ENCODE measurements at regions not wholly inside any gene's neighbourhood (a gene's known extent, or its start where the extent isn't known, plus 50 kb on each side); places are given as distances from the start of the nearest gene placed in this dataset.

- H3K4me2 ChIP-seq (replicated peaks; ENCODE audit: low read depth, low read length, poor library complexity, severe bottlenecking): no peak overlapping the region
- H3K79me2 ChIP-seq (ENCODE audit: control insufficient read depth, insufficient read depth, low read length): no peaks in the 10 kb centered on the region
- H3K4me1 ChIP-seq (ENCODE audit: control insufficient read depth in 2 of 2, insufficient read depth in 2 of 2, low read length in 2 of 2): no peaks in the 10 kb centered on the region
- H3K27me3 Mint-ChIP-seq: no peaks in the 10 kb centered on the region
- no peak overlapping the region for H3K4me3 ChIP-seq (ENCODE audit: control extremely low read depth in 1 of 5, extremely low read depth in 1 of 5, insufficient read depth in 1 of 5, low read depth in 2 of 5, low read length in 4 of 5)
- peaks cover 0 to 2% (median 0%) of the 10 kb centered on the region in 3 donors for H3K9me3 ChIP-seq (ENCODE audit: control extremely low read depth in 1 of 3, control insufficient read depth in 2 of 3, insufficient read depth in 1 of 3, low read length in 2 of 3)
- no peak overlapping the region for H3K27ac Mint-ChIP-seq
- POLR2A ChIA-PET: no interaction called here
- no peak overlapping the region for H3K9ac ChIP-seq (ENCODE audit: low read length)
- TF ChIP-seq, protein P1, sequence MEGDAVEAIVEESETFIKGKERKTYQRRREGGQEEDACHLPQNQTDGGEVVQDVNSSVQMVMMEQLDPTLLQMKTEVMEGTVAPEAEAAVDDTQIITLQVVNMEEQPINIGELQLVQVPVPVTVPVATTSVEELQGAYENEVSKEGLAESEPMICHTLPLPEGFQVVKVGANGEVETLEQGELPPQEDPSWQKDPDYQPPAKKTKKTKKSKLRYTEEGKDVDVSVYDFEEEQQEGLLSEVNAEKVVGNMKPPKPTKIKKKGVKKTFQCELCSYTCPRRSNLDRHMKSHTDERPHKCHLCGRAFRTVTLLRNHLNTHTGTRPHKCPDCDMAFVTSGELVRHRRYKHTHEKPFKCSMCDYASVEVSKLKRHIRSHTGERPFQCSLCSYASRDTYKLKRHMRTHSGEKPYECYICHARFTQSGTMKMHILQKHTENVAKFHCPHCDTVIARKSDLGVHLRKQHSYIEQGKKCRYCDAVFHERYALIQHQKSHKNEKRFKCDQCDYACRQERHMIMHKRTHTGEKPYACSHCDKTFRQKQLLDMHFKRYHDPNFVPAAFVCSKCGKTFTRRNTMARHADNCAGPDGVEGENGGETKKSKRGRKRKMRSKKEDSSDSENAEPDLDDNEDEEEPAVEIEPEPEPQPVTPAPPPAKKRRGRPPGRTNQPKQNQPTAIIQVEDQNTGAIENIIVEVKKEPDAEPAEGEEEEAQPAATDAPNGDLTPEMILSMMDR (IDR thresholded peaks at IDR 0.05): no peak
- TF ChIP-seq EZH2 (IDR thresholded peaks at IDR 0.05; ENCODE audit: borderline replicate concordance, insufficient read depth, low read depth, low read length, poor library complexity, severe bottlenecking): no peak
- no peak for DNase-seq
- no peaks in the 10 kb centered on the region for H3K4me1 Mint-ChIP-seq
- no peaks in the 10 kb centered on the region for H4K20me1 ChIP-seq (ENCODE audit: control insufficient read depth, insufficient read depth, low read length, poor library complexity, severe bottlenecking)
- CTCF ChIA-PET: no interaction called here
- no CpG with 5 or more reads among the region's 2 CpGs for WGBS (ENCODE audit: insufficient coverage)
- H3K27ac ChIP-seq (ENCODE audit: low read length in 2 of 2): no peak overlapping the region
- H3K27me3 ChIP-seq (replicated peaks in 1 of 4; ENCODE audit: control extremely low read depth in 1 of 4, control insufficient read depth in 3 of 4, insufficient read depth in 4 of 4, low read length in 3 of 4): no peaks in the 10 kb centered on the region
- no peak for ATAC-seq (ENCODE audit: low read depth)
- intact Hi-C loops (cut with micrococcal nuclease): no loop called here
- peaks cover 14% of the 10 kb centered on the region for H3K9me3 Mint-ChIP-seq (ENCODE audit: insufficient read depth)
- H3K36me3 ChIP-seq (replicated peaks in 1 of 2; ENCODE audit: control extremely low read depth in 1 of 2, control insufficient read depth in 1 of 2, extremely low read depth in 1 of 2, insufficient read depth in 2 of 2, low read length in 1 of 2): no peaks in the 10 kb centered on the region
- H2AFZ ChIP-seq (ENCODE audit: insufficient read depth, low read depth, low read length, poor library complexity, severe bottlenecking): no peak overlapping the region
- H3K4me3 Mint-ChIP-seq: no peak overlapping the region
Observed at GRCh38 chr3:166519443-166519842, 682.2 kb upstream of the BCHE start.

GRCh38 chr3:166518040-166518439, 680.8 kb upstream of the BCHE start:
- Mint-ChIP-seq H3K9me3 (ENCODE audit: insufficient read depth) (peaks cover 15% of the 10 kb centered on the region), H3K4me1 (no peaks in the 10 kb centered on the region), H3K4me3 (no peak overlapping the region), H3K27me3 (no peaks in the 10 kb centered on the region), H3K27ac (no peak overlapping the region)
- no peak overlapping the region for H3K9ac ChIP-seq (ENCODE audit: low read length)
- no peaks in the 10 kb centered on the region for H3K4me1 ChIP-seq (ENCODE audit: control insufficient read depth in 2 of 2, insufficient read depth in 2 of 2, low read length in 2 of 2)
- no peak overlapping the region for H3K4me2 ChIP-seq (replicated peaks; ENCODE audit: low read depth, low read length, poor library complexity, severe bottlenecking)
- intact Hi-C loops (cut with micrococcal nuclease): no loop called here
- no peak for DNase-seq
- H2AFZ ChIP-seq (ENCODE audit: insufficient read depth, low read depth, low read length, poor library complexity, severe bottlenecking): no peak overlapping the region
- ATAC-seq (ENCODE audit: low read depth): no peak
- TF ChIP-seq EZH2 (IDR thresholded peaks at IDR 0.05; ENCODE audit: borderline replicate concordance, insufficient read depth, low read depth, low read length, poor library complexity, severe bottlenecking): no peak
- TF ChIP-seq, protein P1 (IDR thresholded peaks at IDR 0.05): no peak
- POLR2A ChIA-PET: no interaction called here
- no peaks in the 10 kb centered on the region for H3K27me3 ChIP-seq (replicated peaks in 1 of 4; ENCODE audit: control extremely low read depth in 1 of 4, control insufficient read depth in 3 of 4, insufficient read depth in 4 of 4, low read length in 3 of 4)
- no peaks in the 10 kb centered on the region for H4K20me1 ChIP-seq (ENCODE audit: control insufficient read depth, insufficient read depth, low read length, poor library complexity, severe bottlenecking)
- no peak overlapping the region for H3K27ac ChIP-seq (ENCODE audit: low read length in 2 of 2)
- H3K36me3 ChIP-seq (replicated peaks in 1 of 2; ENCODE audit: control extremely low read depth in 1 of 2, control insufficient read depth in 1 of 2, extremely low read depth in 1 of 2, insufficient read depth in 2 of 2, low read length in 1 of 2): no peaks in the 10 kb centered on the region
- H3K79me2 ChIP-seq (ENCODE audit: control insufficient read depth, insufficient read depth, low read length): no peaks in the 10 kb centered on the region
- no CpG with 5 or more reads among the region's 2 CpGs for WGBS (ENCODE audit: insufficient coverage)
- H3K9me3 ChIP-seq (ENCODE audit: control extremely low read depth in 1 of 3, control insufficient read depth in 2 of 3, insufficient read depth in 1 of 3, low read length in 2 of 3): peaks cover 0 to 2% (median 0%) of the 10 kb centered on the region in 3 donors
- CTCF ChIA-PET: no interaction called here
- no peak overlapping the region for H3K4me3 ChIP-seq (ENCODE audit: control extremely low read depth in 1 of 5, extremely low read depth in 1 of 5, insufficient read depth in 1 of 5, low read depth in 2 of 5, low read length in 4 of 5)
